HK-2 (cell line): ENCODE measurements at regions not wholly inside any gene's neighbourhood (a gene's known extent, or its start where the extent isn't known, plus 50 kb on each side); places are given as distances from the start of the nearest gene placed in this dataset.
"Not testable (repeated sequence)": the region's sequence is repeated elsewhere in the genome, so short reads cannot be mapped to it uniquely, and the experiment has no call there.

Experiments used
- DNase-seq: peaks from one replicate; pipeline ENCODE4 v3.0.0-alpha.2; 2018; ENCODE audit not compliant: unreplicated experiment

- not testable (repeated sequence) for DNase-seq
These were observed 84.4 kb upstream of the ANTXRL start for GRCh38 chr10:46202405-46202804.

- DNase-seq = not testable (repeated sequence)
These were observed 82.2 kb upstream of the ANTXRL start for GRCh38 chr10:46204482-46205102.

GRCh38 chr10:46210427-46210826 is 76.4 kb upstream of the ANTXRL start:
- not testable (repeated sequence) for DNase-seq

- no peak for DNase-seq
These were observed 71.4 kb upstream of the ANTXRL start for GRCh38 chr10:46215426-46215825.

GRCh38 chr10:46216003-46216634 is 70.7 kb upstream of the ANTXRL start:
- DNase-seq = no peak

GRCh38 chr10:46216836-46217751 is 69.7 kb upstream of the ANTXRL start:
- no peak for DNase-seq

- no peak for DNase-seq
These were observed 68.9 kb upstream of the ANTXRL start for GRCh38 chr10:46217752-46218453.

- no peak for DNase-seq
These were observed 67.9 kb upstream of the ANTXRL start for GRCh38 chr10:46218921-46219320.

GRCh38 chr10:46219431-46219990 is 67.3 kb upstream of the ANTXRL start:
- not testable (repeated sequence) for DNase-seq

GRCh38 chr10:46220187-46220586 is 66.6 kb upstream of the ANTXRL start:
- no peak for DNase-seq

- DNase-seq = no peak
These were observed 65.8 kb upstream of the ANTXRL start for GRCh38 chr10:46220872-46221538.

- no peak for DNase-seq
These were observed 64.3 kb upstream of the ANTXRL start for GRCh38 chr10:46222364-46222935.

- no peak for DNase-seq
These were observed 63.7 kb upstream of the ANTXRL start for GRCh38 chr10:46223064-46223480.

GRCh38 chr10:46223626-46224413 is 63.0 kb upstream of the ANTXRL start:
- no peak for DNase-seq

GRCh38 chr10:46224414-46224682 is 62.4 kb upstream of the ANTXRL start:
- DNase-seq = no peak

GRCh38 chr10:46225597-46225996 is 61.2 kb upstream of the ANTXRL start:
- DNase-seq = no peak

- DNase-seq = no peak
These were observed 60.6 kb upstream of the ANTXRL start for GRCh38 chr10:46226232-46226631.

GRCh38 chr10:46226900-46227558 is 59.8 kb upstream of the ANTXRL start:
- DNase-seq = no peak

- no peak for DNase-seq
These were observed 59.2 kb upstream of the ANTXRL start for GRCh38 chr10:46227571-46227935.
